ENCODE measurements at regions not wholly inside any gene's neighbourhood (a gene's known extent, or its start where the extent isn't known, plus 50 kb on each side); places are given as distances from the start of the nearest gene placed in this dataset.

DNA sequence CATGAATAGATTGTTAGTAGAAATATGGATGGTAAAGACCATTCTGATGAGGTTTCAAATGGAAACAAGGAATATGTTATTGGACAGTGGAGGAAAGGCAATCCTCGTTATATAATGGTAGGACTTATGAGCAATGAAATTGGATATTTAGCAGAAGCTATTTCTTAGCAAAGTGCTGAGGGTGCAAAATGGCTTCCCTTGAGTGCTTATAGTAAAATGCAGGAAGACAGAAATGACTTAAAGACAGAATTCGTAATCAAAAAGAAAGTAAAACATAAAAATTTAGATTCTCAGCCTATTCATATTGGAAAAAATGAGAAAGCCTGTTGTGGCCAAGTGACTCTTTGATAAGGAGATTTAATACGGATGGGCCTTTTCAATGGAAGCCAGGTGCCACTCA lies 102.1 kb upstream of the ADRA1B start:
- no peak for TF ChIP-seq CTCF (IDR thresholded peaks at IDR 0.05)
- H3K27ac ChIP-seq, result no peak overlapping the region
- no peak for ATAC-seq
- no peak for DNase-seq
- peaks cover 0 to 11% (median 0%) of the 10 kb centered on the region in 11 donors for H3K9me3 ChIP-seq
- WGBS, 2 donors, result 72 to 84% methylated on average over 3 of the region's 3 CpGs
- intact Hi-C loops (cut with DNase I), result no loop called here
- H3K36me3 ChIP-seq, result no peaks in the 10 kb centered on the region
- no peaks in the 10 kb centered on the region for H3K27me3 ChIP-seq
- peaks cover 0 to 4% (median 0%) of the 10 kb centered on the region in 9 donors for H3K4me1 ChIP-seq
- H3K4me3 ChIP-seq, result no peak overlapping the region

GRCh38 chr5:159814805-159815585 lies 101.3 kb upstream of the ADRA1B start:
- intact Hi-C loops (cut with DNase I), result no loop called here
- Histone ChIP-seq H3K9me3 (peaks cover 0 to 11% (median 0%) of the 10 kb centered on the region in 11 donors), H3K27me3 (no peaks in the 10 kb centered on the region), H3K36me3 (no peaks in the 10 kb centered on the region), H3K27ac (no peak overlapping the region), H3K4me3 (no peak overlapping the region), H3K4me1 (peaks cover 0 to 5% (median 0%) of the 10 kb centered on the region in 9 donors)
- ATAC-seq, result no peak
- WGBS, 2 donors, result 67 to 86% methylated on average over 4 of the region's 4 CpGs
- TF ChIP-seq CTCF (IDR thresholded peaks at IDR 0.05), result no peak
- DNase-seq, result no peak

DNA sequence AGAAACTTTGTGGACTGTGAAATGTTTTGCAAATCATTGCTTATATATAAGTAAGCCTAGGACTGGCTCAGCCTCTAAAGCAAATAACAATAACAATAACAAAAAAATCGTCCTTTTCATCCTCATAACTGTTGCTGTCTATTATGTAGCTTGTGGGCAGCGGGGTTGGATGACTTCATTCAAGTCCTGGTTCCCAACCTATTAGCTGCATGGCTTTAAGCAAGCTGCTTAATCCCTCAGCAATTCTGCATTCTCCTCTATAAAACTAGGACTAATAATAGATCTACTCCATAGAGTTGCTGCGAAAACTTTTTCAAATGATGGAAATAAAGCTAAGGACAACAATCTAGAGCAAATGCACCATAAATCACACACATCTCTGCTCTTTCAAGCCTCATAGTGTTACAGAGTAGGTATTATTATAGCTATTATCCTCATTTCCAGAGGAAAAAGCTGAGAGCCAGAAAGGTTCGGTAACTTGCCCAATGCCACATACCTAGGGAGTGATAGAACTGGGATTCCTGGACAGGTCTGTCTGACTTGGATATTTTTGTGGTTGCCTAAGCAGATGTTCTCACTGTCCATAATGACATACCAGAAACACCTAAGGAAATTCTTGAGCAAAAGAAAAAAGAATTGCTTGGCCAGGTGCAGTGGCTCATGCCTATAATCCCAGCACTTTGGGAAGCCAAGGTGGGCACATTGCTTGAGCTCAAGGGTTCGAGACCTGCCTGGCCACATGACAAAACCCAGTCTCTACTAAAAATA lies 98.8 kb upstream of the ADRA1B start:
- Histone ChIP-seq H3K36me3 (no peaks in the 10 kb centered on the region), H3K4me3 (no peak overlapping the region), H3K9me3 (no peaks in the 10 kb centered on the region), H3K27me3 (no peaks in the 10 kb centered on the region), H3K27ac (no peak overlapping the region), H3K4me1 (peaks cover 0 to 8% (median 0%) of the 10 kb centered on the region in 9 donors)
- no peak for TF ChIP-seq CTCF (IDR thresholded peaks at IDR 0.05)
- 75 to 78% methylated on average over 5 of the region's 5 CpGs for WGBS, 2 donors
- ATAC-seq, result no peak
- intact Hi-C loops (cut with DNase I), result no loop called here
- DNase-seq, result no peak

DNA sequence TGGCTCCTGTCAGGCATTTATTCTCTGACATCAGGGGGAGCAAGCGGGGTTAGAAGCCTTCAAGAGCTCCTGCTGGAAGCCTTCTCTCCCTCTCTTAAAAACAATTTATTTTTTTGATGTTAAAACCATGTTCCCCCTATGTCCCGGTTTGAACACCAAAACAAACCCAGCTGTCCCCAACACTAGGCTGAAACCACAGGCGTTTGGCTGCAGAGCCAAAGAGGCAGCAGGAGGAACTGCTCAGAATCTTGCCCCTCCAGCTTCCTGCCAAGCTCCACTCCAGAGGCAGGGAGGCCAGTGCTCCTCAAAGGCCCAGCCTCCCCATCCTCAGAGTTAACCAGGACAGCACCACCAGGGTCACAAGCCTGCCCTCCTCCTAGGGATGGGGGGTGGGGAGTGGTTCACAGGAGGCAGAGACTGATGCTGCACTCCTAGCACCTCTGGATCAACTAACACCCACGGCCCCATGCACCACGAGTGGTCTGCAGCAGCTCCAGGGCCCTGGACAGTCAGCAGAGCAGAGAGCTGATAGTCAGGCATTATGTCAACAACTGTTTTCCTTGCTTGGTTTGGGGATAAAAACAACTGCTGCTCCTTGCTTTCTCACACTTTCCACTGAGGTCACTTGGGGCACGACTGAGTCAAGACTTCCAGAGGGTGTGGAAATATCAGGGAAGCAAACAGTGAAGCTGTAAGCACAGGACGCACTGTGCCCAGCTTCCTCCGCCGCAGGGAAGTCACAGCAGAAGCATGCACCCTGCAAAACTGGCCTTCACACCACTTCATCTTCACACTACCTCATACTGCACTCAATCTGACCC lies 96.5 kb upstream of the ADRA1B start:
- no peaks in the 10 kb centered on the region for H3K9me3 ChIP-seq
- H3K4me3 ChIP-seq, result no peak overlapping the region
- peak overlapping the region in 9 of 10 donors; percentile 4 to 68 (median 37) for H3K27ac ChIP-seq
- H3K36me3 ChIP-seq, result no peaks in the 10 kb centered on the region
- 50 to 58% methylated on average over 9 of the region's 9 CpGs for WGBS, 2 donors
- peak; percentile 78 to 93 (median 86) for ATAC-seq
- H3K27me3 ChIP-seq, result no peaks in the 10 kb centered on the region
- peak; percentile 35 to 44 for DNase-seq
- intact Hi-C loops (cut with DNase I), result no loop called here
- no peak for TF ChIP-seq CTCF (IDR thresholded peaks at IDR 0.05)
- peaks cover 0 to 8% (median 0%) of the 10 kb centered on the region in 9 donors for H3K4me1 ChIP-seq

Measured in heart right ventricle (tissue), 16 donors.